HepG2 (cell line): ENCODE measurements at regions not wholly inside any gene's neighbourhood (a gene's known extent, or its start where the extent isn't known, plus 50 kb on each side); places are given as distances from the start of the nearest gene placed in this dataset.

Experiments
- CHD2 ChIP-seq: IDR thresholded peaks from 2 replicates; pipeline ENCODE4 v1.6.1; 2011; ENCODE audit warnings: low read depth, low read length, improper control_type of control experiment
- HOXA9 ChIP-seq: sonication (generic); formaldehyde crosslinking; IDR thresholded peaks from 2 replicates; pipeline ENCODE4 v1.8.1; 2022; ENCODE audit warnings: missing genetic modification reagents, mild to moderate bottlenecking, moderate library complexity, borderline replicate concordance
- NAIF1 ChIP-seq: sonication (generic); formaldehyde crosslinking; IDR thresholded peaks from 2 replicates; pipeline ENCODE4 v1.5.0; 2020; ENCODE audit warnings: mild to moderate bottlenecking, missing genetic modification reagents, borderline replicate concordance
- RBM22 ChIP-seq: fragments of 200-400 bp; formaldehyde crosslinking; optimal IDR thresholded peaks from 2 replicates; pipeline ENCODE3; 2017; ENCODE audit warnings: mild to moderate bottlenecking, low read length, moderate library complexity
- SATB2 ChIP-seq: sonication (generic); formaldehyde crosslinking; IDR thresholded peaks from 2 replicates; pipeline ENCODE4 v1.5.0; 2020; ENCODE audit warnings: missing genetic modification reagents
- SMAD9 ChIP-seq: sonication (generic); formaldehyde crosslinking; IDR thresholded peaks from 2 replicates; pipeline ENCODE4 v1.5.1; 2020; ENCODE audit warnings: mild to moderate bottlenecking, missing genetic modification reagents
- ZBED4 ChIP-seq: sonication (generic); formaldehyde crosslinking; IDR thresholded peaks from 2 replicates; pipeline ENCODE4 v1.4.0; 2020; ENCODE audit warnings: missing genetic modification reagents, borderline replicate concordance
- ZBTB26 ChIP-seq: IDR thresholded peaks from 2 replicates; pipeline ENCODE4 v1.6.1; 2016; ENCODE audit warnings: missing compliant biosample characterization, missing genetic modification reagents, borderline replicate concordance
- ZMAT5 ChIP-seq: sonication (generic); formaldehyde crosslinking; IDR thresholded peaks from 2 replicates; pipeline ENCODE4 v1.5.0; 2020; ENCODE audit warnings: mild to moderate bottlenecking, low read depth, missing genetic modification reagents, borderline replicate concordance
- ZNF260 ChIP-seq: sonication (generic); formaldehyde crosslinking; IDR thresholded peaks from 2 replicates; pipeline ENCODE4 v1.4.0; 2020; ENCODE audit warnings: missing genetic modification reagents, low read depth, mild to moderate bottlenecking, borderline replicate concordance
- ZNF329 ChIP-seq: sonication (generic); formaldehyde crosslinking; IDR thresholded peaks from 2 replicates; pipeline ENCODE4 v1.9.0; 2021; ENCODE audit warnings: low read depth, mild to moderate bottlenecking, missing genetic modification reagents
- ZNF589 ChIP-seq: sonication (generic); formaldehyde crosslinking; conservative IDR thresholded peaks from 2 replicates; pipeline ENCODE4 v1.8.0; 2022; ENCODE audit warnings: mild to moderate bottlenecking, moderate library complexity, missing genetic modification reagents
- ZNF609 ChIP-seq: sonication (generic); formaldehyde crosslinking; IDR thresholded peaks from 2 replicates; pipeline ENCODE4 v1.4.0; 2020; ENCODE audit warnings: mild to moderate bottlenecking, missing genetic modification reagents, borderline replicate concordance
- ZNF703 ChIP-seq: sonication (generic); formaldehyde crosslinking; IDR thresholded peaks from 2 replicates; pipeline ENCODE4 v1.5.1; 2020; ENCODE audit warnings: missing genetic modification reagents, mild to moderate bottlenecking, moderate library complexity, borderline replicate concordance

- TF ChIP-seq ZBED4 (CRISPR knock-in tag) (0 out of 2 replicates have a peak, but pooled peaks have one; percentile 50), ZNF703 (no peak), SATB2 (no peak), ZBTB26 (CRISPR knock-in tag) (no peak), ZNF260 (CRISPR knock-in tag) (no peak), NAIF1 (CRISPR knock-in tag) (no peak), SMAD9 (CRISPR knock-in tag) (no peak), ZMAT5 (CRISPR knock-in tag) (no peak), HOXA9 (CRISPR knock-in tag) (0 out of 2 replicates have a peak, but pooled peaks have one; percentile 63), ZNF589 (no peak), RBM22 (no peak), ZNF329 (CRISPR knock-in tag) (no peak), CHD2 (no peak), ZNF609 (CRISPR knock-in tag) (peak; percentile 96)
Measured at GRCh38 chr2:126990605-126991532, 92.2 kb downstream of the TEX51 start (continued).
